Breast epithelium (tissue), 4 donors: ENCODE measurements at regions not wholly inside any gene's neighbourhood (a gene's known extent, or its start where the extent isn't known, plus 50 kb on each side); places are given as distances from the start of the nearest gene placed in this dataset.

Experiments
- DNase-seq, 2 donors: peaks; one replicate each; pipeline ENCODE4 v3.0.0-alpha.2; 2019; ENCODE audit warnings: low spot score in 2 of 2
- H3K27ac ChIP-seq, 2 donors: fragments of 200-600 bp; sonication (generic) in 1 of 2; one replicate each; pipeline ENCODE4 v1.5.1; 2016 to 2019; ENCODE audit warnings: mild to moderate bottlenecking in 1 of 2
- H3K27me3 ChIP-seq, 2 donors: fragments of 200-600 bp; sonication (generic) in 1 of 2; one replicate each; pipeline versions ENCODE4 v1.5.1 to v1.6.0; 2017 to 2019; ENCODE audit warnings: control low read depth in 1 of 2, mild to moderate bottlenecking in 1 of 2
- H3K36me3 ChIP-seq: fragments of 200-600 bp; one replicate; pipeline ENCODE4 v1.5.1; 2019
- H3K4me1 ChIP-seq, 2 donors: fragments of 200-600 bp; sonication (generic); one replicate each; pipeline ENCODE4 v1.5.1; 2016 to 2019; ENCODE audit warnings: control low read depth in 1 of 2
- H3K4me3 ChIP-seq, 3 donors: fragments of 200-600 bp; sonication (generic); 1 replicate in 2 of 3; 2 replicates in 1 of 3; pipeline ENCODE4 v1.5.1; 2016 to 2019; ENCODE audit warnings: mild to moderate bottlenecking in 3 of 3, moderate library complexity in 2 of 3
- H3K9me3 ChIP-seq, 2 donors: fragments of 200-600 bp; sonication (generic) in 1 of 2; one replicate each; pipeline ENCODE4 v1.5.1; 2016 to 2019; ENCODE audit warnings: control low read depth in 1 of 2
- POLR2A ChIP-seq: fragments of 450-650 bp; IDR thresholded peaks from one replicate; pipeline ENCODE4 v1.6.1; 2016; ENCODE audit warnings: antibody characterized with exemption, mild to moderate bottlenecking, moderate library complexity
- POLR2AphosphoS5 ChIP-seq, 3 donors: sonication (generic); formaldehyde crosslinking; IDR thresholded peaks; one replicate each; pipeline ENCODE4 v1.6.1; 2017; ENCODE audit warnings: antibody characterized with exemption in 3 of 3
- intact Hi-C: fragments of 100-400 bp; cut with DNase I; formaldehyde crosslinking; loops from one replicate; pipeline ENCODE4 v1.15.1; 2023; ENCODE audit warnings: low total_unique reads
- TF ChIP-seq, protein P1 (sequence below), 3 donors: fragments of 450-650 bp; IDR thresholded peaks; one replicate each; pipeline ENCODE4 v1.5.1; 2016 to 2017; ENCODE audit warnings: antibody characterized with exemption in 3 of 3, mild to moderate bottlenecking in 3 of 3, moderate library complexity in 3 of 3

DNA sequence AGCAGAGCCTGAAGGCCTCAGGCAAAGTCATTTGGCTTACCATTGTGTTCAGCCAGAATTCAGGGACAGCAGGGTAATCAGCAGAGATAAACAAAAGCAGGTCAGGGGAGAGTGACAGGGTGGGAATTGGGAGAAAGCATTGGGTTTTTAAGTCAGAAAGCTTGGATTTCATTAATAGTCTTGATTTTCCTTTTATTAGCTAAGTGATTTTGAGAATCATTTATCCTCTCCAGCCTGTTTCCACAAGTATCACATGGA is 410.1 kb downstream of the HNRNPD start:
- Histone ChIP-seq H3K27me3 (no peaks in the 10 kb centered on the region), H3K27ac (no peak overlapping the region), H3K4me1 (no peaks in the 10 kb centered on the region), H3K9me3 (no peaks in the 10 kb centered on the region), H3K36me3 (no peaks in the 10 kb centered on the region), H3K4me3 (no peak overlapping the region)
- intact Hi-C loops, result no loop called here
- no peak for DNase-seq
- TF ChIP-seq, protein P1, sequence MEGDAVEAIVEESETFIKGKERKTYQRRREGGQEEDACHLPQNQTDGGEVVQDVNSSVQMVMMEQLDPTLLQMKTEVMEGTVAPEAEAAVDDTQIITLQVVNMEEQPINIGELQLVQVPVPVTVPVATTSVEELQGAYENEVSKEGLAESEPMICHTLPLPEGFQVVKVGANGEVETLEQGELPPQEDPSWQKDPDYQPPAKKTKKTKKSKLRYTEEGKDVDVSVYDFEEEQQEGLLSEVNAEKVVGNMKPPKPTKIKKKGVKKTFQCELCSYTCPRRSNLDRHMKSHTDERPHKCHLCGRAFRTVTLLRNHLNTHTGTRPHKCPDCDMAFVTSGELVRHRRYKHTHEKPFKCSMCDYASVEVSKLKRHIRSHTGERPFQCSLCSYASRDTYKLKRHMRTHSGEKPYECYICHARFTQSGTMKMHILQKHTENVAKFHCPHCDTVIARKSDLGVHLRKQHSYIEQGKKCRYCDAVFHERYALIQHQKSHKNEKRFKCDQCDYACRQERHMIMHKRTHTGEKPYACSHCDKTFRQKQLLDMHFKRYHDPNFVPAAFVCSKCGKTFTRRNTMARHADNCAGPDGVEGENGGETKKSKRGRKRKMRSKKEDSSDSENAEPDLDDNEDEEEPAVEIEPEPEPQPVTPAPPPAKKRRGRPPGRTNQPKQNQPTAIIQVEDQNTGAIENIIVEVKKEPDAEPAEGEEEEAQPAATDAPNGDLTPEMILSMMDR (IDR thresholded peaks at IDR 0.05), result no peak
- TF ChIP-seq POLR2AphosphoS5 (IDR thresholded peaks at IDR 0.05), result no peak
- no peak for TF ChIP-seq POLR2A

DNA sequence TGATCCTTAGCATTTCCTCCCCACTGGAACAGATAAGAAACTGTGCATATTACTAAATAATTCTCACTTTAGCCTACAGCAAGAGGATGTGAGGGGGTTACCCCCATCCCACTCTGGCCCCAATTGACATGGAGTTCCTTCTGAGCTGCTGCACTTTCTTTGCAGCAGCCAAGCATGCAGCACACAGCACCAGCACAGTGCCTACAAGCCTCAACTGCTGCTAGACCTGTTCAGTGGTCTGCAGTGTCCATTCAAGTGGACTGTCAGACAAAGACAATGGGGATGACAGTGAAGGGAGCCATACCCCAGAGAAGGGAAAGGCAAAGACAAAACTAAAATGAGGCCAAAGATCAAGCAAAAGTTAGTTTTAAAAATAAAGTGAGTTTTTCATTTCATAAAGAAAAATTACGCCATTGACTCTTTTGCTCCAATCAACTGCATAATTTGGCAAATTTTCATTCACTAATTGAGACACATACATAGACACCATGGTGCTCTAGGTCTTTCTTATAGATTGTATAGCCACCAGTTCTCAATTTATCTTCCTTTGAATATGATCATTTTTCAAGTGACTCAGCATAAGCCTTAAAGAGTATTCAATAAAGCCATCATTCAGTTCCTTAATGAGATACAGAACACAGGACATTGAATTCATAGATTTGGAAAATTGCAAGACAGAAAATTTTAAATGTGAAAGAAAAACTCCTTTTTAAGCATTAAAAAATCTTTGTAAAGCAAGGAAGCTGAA is 410.6 kb downstream of the HNRNPD start:
- H3K9me3 ChIP-seq, result no peaks in the 10 kb centered on the region
- TF ChIP-seq POLR2AphosphoS5 (IDR thresholded peaks at IDR 0.05) (no peak), POLR2A (no peak)
- TF ChIP-seq, protein P1 (IDR thresholded peaks at IDR 0.05), result no peak
- intact Hi-C loops, result no loop called here
- H3K4me1 ChIP-seq, result no peaks in the 10 kb centered on the region
- no peak for DNase-seq
- H3K36me3 ChIP-seq, result no peaks in the 10 kb centered on the region
- H3K27ac ChIP-seq, result no peak overlapping the region
- H3K27me3 ChIP-seq, result no peaks in the 10 kb centered on the region
- H3K4me3 ChIP-seq, result no peak overlapping the region

DNA sequence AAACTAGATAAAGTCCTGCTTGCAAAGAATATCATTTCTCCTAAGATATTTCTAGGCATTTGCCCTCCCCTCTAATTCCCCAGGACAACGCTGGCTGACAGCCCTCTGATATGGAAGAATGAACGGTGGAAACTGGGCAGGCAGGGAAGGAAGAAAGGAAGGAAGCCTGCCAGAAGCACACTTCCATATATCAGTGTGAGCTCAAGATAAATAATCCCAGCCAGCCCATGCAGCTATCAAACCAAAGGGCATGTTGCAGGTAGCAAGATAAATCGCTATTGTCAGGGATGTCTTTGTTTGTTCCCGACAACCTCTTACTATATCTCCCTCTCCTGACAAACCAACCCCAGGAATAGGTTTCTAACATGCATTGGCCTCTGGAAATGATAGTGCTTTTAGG is 412.8 kb downstream of the HNRNPD start:
- Histone ChIP-seq H3K4me1 (no peaks in the 10 kb centered on the region), H3K4me3 (no peak overlapping the region), H3K27me3 (no peaks in the 10 kb centered on the region), H3K27ac (no peak overlapping the region), H3K9me3 (no peaks in the 10 kb centered on the region), H3K36me3 (no peaks in the 10 kb centered on the region)
- intact Hi-C loops, result no loop called here
- TF ChIP-seq, protein P1 (IDR thresholded peaks at IDR 0.05), result no peak
- TF ChIP-seq POLR2AphosphoS5 (IDR thresholded peaks at IDR 0.05) (no peak), POLR2A (no peak)
- no peak for DNase-seq

DNA sequence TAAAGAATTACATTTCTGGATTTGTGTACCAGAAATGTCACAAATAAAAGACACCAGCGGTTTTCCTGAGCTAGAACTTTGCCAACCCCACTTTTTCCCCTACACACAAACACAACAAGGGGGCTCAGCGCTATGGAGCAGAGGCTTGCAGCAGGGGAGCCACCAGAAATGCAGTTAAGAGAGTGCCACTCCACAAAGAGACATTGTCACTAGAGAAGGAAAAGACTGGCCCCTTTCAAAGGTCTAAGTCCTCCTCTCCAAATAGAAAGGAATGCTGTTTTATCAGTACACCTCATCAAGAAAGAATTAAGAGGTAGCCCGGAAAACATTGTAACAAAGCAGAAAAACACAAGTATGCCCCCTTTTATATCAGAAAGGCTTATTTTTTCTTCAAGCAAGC is 419.5 kb downstream of the HNRNPD start:
- H3K27me3 ChIP-seq, result no peaks in the 10 kb centered on the region
- no peak overlapping the region for H3K4me3 ChIP-seq
- H3K36me3 ChIP-seq, result no peaks in the 10 kb centered on the region
- no peak for DNase-seq
- H3K9me3 ChIP-seq, result no peaks in the 10 kb centered on the region
- H3K4me1 ChIP-seq, result no peaks in the 10 kb centered on the region
- TF ChIP-seq POLR2A, result no peak
- TF ChIP-seq, protein P1 (IDR thresholded peaks at IDR 0.05), result no peak
- no peak for TF ChIP-seq POLR2AphosphoS5 (IDR thresholded peaks at IDR 0.05)
- intact Hi-C loops, result no loop called here
- no peak overlapping the region for H3K27ac ChIP-seq

DNA sequence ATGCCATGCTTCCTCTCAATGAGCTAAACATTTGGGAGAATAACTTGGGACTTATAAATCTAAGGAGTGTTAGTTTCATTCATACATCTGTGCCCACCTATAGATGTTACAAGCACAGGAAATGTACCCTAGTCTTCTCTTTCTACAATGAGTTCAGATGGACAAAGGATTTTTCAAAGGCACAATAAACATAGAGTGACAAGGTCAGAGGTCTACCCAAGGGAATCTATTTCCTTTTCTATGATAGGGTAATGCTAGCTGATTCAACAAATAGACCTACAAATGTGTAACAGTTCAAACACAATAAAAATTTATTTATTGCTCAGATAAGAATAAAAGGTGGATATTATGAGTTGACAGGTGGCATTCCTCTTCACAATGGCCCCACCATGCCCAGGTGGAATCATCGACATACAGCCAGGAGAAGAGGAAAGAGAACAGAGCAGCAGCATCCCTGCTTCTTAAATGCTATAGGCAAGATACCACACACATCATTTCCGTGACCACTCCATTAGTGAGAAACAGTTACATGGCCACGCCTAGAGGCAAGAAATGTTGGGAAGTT is 421.8 kb downstream of the HNRNPD start:
- TF ChIP-seq, protein P1 (IDR thresholded peaks at IDR 0.05), result no peak
- no peak for TF ChIP-seq POLR2AphosphoS5 (IDR thresholded peaks at IDR 0.05)
- TF ChIP-seq POLR2A, result no peak
- DNase-seq, result no peak
- Histone ChIP-seq H3K27me3 (no peaks in the 10 kb centered on the region), H3K36me3 (no peaks in the 10 kb centered on the region), H3K9me3 (no peaks in the 10 kb centered on the region), H3K4me3 (no peak overlapping the region), H3K4me1 (no peaks in the 10 kb centered on the region), H3K27ac (no peak overlapping the region)
- intact Hi-C loops, result loop anchor here (2.0 kb wide), 1 partner anchor 39 kb away; no protein-coding TSS in a partner anchor
